NCI-H345 treated with DMSO at 0.1 percent for 48 hours (cell line): ENCODE measurements at regions not wholly inside any gene's neighbourhood (a gene's known extent, or its start where the extent isn't known, plus 50 kb on each side); places are given as distances from the start of the nearest gene placed in this dataset.
"Not testable (repeated sequence)": the region's sequence is repeated elsewhere in the genome, so short reads cannot be mapped to it uniquely, and the experiment has no call there.

Experiments
- DNase-seq: peaks from one replicate; lab custom pipeline; 2025; ENCODE audit not compliant: unreplicated experiment; lab: John Stamatoyannopoulos, UW

DNA sequence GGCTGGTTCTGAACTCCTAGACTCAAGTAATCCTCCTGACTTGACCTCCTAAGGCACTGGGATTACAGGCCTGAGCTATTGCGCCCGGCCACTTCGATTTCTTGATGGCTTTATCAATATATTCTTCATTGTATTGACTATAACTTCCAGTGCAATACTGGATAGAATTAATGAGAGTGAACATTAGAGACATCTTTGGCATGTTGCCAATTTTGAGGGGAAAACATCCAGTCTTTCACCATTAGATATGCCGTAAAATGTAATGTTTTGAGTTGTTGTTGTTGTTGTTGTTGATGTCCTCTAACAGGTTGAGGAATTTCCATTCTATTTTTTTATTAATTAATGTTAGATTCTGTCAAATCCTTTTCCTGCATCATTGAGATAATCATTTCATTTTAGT lies 578.9 kb downstream of the ZWINT start:
- no peak for DNase-seq

DNA sequence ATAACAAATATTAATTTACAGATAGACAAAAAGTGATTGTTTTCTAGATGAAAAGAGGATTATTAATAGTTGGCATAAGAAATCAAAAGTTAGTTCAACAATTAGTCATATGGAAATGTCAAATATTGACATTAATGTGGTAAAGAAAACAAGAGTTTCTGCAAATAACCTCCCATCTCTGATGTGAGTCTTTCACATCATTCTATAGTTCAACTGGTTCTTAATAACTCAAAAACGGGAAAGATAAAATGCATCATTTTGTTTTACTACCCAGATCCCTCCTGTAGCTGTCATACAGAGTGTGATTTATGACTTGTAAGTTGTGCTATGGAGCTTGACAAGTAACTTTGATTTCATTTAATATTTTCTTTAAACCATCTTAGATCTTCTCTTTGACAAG lies 594.8 kb downstream of the ZWINT start:
- no peak for DNase-seq

DNA sequence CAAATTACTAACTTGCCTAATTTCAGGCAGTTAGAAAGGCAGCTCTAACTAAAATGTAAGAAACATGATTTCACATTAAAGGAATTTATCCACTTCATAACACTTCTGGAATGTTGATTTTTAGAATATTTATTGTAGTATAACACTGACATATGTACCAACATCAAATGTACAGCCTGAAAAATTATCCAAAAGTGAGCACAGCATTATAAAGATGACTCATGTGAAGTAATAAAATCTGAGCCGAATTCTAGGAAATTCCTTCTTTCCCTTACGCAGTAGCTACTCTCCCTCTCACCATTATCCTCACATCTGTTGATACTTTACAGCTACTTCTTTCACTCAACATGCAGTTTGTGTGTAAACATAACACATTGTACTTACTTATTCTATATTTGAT lies 610.6 kb downstream of the ZWINT start:
- DNase-seq, result no peak

DNA sequence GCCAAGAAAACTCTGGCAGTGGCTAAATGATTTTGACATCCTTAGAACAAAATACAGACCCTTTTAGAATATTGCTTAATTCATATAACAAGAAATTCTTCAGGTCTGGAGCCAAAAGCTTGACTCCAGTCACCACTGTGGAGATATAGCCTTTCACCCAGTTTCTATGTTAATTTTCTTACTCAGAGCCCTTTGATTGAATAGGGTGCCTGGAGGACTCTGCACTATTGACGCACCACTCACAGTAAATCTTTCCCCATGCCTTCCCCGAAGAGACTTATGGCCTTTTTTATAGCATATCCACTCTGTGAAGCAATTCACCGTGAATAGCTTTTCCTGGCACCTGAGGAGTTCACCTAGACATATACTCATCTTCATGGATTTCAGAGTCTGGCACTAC lies 613.8 kb downstream of the ZWINT start:
- no peak for DNase-seq

DNA sequence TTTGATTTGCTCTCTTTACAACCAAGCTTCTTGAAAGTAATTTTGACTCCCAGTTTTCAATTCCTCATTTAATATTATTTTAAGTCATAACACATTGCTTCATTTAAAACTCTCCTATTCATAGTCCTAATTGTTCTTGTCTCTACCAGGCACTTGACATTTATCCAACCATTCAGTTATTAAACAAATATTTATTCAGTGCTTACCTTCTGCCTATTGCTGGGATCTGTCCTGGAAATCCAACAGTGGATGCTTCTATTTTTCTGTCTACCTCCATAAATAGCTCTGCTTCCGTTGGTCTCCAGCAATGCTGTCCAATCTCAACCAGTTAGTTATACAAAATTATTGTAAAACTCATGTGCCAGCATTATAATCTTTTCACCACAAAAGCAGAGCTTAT lies 615.1 kb downstream of the ZWINT start:
- no peak for DNase-seq

DNA sequence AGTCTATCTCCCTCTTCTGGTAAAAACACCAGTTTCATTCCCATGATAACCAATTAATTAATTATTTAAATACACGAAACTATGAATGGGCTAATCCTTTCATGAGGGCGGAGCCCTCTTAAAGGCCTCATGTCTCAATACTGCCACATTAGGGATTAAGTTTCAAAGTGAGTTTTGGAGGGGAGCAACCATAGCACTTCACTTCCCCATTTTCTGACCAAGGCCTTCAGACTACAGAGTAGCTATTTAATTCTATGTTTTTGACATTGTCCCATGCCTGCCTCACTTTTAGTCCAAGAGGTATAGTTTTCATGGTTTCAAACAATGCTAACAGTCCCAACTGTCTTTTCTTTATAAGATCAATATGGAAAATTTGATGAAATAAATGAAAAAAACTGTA lies 618.6 kb downstream of the ZWINT start:
- no peak for DNase-seq

DNA sequence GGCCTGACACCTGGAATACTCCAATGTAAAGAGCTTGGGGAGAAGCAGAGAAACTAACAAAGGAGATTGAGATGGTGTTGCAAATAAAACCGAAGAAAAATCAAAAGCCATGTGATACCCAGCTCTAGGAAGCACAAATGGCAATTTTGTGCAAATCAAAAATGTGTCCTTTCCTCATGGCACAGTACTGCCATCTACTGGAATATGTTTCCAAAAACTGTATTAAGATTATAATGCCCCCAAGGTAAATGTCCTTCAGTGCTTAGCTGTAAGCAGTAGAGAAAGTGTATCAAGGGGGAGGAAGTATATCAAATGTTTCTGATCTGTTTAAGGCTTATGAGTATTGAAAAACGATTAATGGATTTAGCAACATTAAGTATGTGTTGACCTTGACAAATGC lies 620.3 kb downstream of the ZWINT start:
- not testable (repeated sequence) for DNase-seq

DNA sequence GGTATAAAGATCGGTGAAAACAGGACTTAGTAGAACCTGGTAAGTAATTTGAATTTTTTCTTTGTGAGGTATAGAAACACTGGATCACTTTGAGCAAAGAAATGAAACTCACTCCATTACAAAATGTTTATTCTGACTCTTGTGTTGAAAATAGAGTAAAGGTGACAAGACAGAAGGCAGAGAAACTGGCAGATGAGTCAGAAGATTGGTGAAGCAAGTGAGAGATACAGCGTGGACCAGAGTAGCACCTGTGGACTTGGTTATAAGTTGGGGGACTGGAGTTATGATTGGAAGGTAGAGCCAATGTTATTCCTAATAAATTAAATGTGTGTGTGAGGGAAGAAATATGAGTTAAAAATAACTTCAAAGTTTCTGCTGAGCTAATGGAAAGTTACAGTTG lies 620.9 kb downstream of the ZWINT start:
- DNase-seq, result no peak

DNA sequence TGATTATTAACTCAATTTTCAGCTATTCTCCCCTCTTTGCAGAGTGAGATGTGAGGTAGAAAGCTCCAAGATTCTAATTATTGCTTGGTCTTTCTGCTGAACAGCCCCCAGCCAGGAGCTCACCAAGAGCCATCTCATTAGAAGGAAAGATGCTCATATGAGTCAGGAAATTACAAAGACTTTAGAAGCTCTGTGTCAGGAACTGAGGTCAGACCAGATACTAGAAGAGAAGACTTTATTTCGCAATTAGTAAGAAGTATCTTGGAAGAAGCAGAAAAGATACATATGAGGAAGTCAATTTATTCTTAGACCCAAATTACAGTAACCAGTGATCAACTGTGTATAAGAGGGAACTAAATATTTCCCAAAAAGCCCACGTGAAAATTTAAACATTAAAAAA lies 626.9 kb downstream of the ZWINT start:
- DNase-seq, result no peak

DNA sequence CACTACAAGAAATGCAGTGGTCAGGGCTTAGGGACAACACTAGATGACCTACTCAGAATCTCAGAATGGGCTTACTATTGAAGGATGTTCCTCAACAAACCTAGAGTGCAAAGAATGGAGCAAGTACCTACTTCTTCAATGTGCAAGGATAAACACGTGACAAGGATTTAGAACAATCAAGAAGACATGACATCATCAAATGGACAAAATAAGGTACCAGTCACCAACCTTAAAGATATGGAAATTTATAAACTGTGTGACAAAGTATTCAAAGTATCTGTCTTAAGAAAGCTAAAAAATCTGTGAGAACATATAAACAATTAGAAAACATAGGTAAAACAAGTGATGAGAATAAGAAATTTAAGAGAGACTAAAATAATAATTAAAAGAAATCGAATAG lies 656.1 kb downstream of the ZWINT start:
- no peak for DNase-seq

DNA sequence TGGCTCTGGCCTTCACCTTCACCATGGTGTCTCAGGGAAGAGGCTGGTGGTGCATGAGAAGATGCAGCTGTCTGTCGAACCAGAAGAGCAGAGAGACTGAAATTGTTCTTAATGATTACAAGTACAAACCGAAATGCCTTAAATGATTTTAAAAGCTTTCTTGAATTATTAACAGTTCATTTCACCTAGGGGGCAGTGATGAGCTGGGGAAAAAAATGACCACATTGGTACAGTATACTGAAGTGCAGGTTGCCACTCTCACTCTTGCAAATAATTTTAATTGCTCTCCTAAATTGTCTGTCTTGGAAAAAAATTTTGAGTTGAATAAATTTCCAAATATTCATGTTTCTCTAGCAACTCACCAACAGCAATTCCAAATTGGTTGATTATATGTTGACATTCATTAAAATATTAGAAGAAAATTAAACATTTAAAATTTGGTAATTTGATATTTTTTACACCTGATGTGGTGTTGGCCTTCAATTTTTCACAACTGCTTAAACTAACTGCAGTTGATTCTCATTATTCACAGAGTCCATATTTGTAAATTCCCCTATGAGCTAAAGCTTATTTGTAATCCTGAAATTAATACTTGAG lies 692.6 kb downstream of the ZWINT start:
- no peak for DNase-seq

DNA sequence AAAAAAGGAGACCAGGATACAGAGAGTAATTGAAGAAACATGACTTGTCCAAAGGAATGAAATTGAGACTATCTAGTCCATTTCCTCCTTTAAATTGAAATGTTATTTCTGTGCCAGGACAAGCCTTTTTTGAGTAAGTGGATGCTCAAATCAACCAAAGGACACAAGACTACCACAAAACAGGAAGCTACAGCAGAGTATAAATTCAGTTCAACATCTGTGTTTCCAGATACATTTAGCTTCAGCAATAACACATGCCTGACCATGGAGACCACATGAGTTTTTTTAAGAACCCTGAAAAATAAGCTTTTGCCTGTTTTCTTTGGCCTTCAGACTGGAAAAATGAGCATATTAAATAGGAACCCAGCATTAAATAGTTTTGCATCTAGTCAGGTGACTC lies 707.5 kb downstream of the ZWINT start:
- DNase-seq, result no peak

DNA sequence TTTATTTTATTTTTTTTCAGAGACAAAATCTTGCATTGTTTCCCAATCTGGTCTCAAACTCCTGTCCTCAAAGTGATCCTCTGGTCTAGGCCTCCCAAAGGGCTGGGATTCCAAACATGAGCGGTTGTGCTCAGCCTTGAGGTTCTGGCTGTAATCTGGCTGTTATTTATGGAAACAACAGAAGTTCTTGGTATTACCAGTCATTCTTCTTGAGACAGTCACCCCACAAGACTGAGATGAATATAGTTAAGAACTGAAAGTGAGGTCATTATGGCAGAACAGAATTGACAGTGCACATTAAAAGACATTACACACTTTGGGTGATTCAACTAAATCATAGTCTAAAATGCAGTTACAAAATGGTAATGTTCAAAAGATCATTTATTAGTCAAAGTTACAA lies 719.5 kb downstream of the ZWINT start:
- DNase-seq, result no peak

DNA sequence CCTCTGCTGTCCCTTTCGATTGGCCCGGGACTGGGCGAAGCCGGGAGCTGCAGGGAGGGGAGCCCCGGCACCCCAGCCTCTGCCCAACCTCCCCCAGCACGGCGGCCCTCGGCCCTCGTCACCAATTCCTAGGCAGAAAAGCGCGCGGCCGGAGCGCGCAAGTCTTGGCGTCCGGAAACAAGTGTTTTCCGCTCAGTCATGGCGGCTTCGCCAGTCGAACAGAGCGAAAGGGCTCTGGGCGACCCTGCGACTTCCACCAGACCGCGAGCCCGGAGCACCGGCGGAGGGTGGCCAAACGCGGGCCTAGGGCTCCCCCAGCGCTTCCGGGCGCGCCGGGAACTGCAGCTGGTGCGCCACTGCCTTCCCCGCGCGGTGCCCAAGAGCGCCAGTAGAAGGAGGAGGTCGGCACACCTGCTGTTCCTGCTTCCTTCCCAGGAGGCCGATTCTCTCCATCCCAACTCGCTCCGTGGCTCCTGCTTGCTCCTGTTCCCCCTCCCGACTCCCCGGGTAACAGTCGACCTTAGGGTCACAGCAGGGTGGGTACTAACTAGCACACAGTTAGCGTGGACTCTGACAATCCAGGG lies 729.9 kb downstream of the ZWINT start:
- peak; percentile 52 for DNase-seq

DNA sequence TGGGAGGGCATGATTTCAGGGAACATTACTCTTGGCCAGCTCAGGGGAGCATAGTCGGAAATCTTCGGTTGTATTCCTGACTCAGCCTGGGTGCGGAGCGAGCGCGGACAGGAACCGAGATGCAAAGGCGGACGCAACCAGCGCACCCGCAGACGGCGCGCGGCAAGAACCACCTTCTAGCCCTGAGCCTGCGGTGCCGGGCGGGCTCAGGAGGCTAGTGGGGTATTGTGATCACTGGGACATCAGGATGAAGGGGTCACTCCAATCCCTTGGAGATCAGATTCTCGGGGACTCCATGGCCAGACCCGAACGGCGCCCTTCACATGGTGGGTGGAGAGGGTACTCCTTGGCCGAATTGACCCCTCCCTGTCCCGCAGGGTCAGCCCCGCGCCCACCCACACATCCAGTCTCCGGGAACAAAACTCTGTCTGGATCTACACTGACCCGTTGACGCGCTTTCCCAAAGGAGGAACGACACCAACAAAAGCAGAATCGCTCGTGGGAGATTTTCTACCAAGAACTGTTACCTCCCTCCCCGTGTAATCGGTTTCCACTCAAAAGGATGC lies 730.5 kb downstream of the ZWINT start:
- DNase-seq, result no peak

DNA sequence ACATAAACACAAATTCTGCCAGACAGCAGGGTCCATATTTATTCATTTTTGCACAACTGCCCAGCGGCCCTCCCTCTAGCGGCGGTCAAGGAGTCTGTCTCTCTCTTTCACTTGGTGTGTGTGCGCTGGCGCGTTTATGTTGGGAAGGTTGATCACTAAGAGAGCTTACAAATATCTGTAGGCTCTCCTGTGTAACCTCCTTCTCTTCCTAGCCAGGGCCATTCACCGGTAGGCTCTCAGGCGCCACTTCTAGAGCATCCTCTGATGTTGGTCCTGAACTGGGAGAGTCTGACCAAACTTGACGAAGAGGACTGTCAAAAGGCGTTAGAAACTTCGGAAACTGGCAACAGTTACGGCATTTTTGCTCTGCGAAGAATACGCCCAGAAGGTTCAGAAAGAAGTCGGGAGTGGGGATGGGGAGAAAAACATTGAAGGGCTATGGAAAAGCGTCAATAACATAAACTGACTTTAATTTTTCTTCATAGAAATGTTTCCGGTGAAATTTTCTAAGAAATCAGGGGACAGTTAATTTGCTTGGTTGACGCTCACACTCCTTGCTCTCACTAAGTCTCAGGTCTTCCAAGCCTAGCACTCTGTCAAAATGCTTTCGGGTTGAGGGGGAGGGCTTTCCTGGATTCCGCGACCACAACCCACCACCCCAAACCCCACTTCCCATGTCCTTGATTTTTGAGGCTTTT lies 731.1 kb downstream of the ZWINT start:
- DNase-seq, result no peak

DNA sequence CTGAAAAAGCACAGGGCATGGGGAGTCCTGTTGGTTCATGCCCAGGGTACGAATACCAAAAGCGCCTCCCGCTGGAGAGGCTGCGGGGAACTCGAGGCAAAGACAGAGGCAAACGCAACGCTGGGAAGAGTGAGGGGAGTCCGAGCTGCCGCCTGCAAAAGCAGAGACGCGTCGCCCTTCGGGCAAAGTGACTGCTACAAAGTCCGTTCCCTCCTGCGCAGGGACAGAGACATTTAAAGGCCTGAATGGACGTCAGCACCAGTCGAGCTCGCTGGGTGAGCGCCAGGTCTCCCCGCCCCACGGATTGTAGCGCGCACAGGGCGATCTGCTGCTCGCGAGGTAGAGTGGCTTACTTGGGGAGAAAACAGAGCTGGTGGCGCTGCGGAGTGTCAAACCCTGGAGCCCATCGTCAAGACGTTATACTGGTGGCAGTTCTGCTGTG lies 732.8 kb downstream of the ZWINT start:
- no peak for DNase-seq

DNA sequence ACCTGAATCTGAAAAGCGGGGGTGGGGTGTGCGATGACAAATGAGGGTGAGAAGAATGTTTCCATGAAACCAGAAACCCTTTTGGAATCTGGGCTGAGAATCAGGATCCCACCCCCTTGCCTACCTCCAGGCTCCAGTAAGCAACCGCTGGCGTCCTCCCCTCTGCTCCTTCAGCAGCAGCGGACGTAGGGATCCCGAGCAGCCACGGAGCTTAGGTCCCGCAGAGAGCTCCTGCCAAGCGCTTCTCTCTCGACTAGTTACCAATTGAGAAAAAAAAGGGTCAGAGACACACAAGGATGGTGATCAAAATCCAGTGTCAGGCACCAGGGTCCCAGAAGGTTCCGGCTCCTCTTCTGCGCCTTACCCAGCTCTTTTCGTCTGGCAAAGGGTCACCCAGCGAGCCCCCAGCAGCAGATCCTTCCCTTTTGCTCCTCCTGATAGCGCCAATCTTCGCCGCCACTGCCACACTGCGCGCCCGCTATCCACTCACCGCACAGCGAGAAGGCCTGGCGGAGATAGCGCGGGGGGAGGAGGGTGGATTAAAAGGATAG lies 733.5 kb downstream of the ZWINT start:
- DNase-seq, result no peak

DNA sequence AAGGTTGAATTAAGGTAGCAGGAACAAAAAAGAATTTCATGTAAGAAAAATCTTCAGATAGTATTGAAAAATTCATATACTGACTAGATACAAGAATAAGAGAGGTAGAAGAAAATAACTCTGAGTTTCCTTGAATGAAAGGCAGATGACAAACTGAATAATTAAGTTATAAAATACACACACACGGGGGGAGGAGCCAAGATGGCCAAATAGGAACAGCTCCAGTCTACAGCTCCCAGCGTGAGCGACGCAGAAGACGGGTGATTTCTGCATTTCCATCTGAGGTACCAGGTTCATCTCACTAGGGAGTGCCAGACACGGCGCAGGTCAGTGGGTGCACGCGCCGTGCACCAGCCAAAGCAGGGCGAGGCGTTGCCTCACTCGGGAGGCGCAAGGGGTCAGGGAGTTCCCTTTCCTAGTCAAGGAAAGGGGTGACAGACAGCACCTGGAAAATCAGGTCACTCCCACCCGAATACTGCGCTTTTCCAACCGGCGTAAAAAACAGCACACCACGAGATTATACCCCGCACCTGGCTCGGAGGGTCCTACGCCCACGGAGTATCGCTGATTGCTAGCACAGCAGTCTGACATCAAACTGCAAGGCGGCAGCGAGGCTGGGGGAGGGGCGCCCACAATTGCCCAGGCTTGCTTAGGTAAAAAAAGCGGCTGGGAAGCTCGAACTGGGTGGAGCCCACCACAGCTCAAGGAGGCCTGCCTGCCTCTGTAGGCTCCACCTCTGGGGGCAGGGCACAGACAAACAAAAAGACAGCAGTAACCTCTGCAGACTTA lies 759.2 kb downstream of the ZWINT start:
- peak; percentile 10 for DNase-seq

DNA sequence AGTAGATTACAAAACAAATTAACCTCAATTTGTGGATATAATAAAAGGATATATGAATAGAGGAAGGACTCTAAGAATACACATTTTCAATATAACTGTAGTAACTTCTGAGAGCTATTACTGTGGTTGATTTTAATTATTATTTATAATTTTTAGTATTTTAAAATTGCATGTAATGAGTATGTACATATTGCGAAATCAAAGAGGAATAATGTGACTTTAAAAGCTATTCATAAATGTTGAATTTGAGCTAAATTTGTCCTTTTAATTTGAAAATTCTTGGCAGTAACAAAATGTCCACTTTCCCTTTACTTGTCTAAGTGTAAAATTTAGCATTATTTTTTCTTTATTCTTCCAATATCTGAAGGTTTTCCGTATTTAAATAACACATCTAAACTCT lies 750.6 kb upstream of the PCDH15 start:
- DNase-seq, result no peak

DNA sequence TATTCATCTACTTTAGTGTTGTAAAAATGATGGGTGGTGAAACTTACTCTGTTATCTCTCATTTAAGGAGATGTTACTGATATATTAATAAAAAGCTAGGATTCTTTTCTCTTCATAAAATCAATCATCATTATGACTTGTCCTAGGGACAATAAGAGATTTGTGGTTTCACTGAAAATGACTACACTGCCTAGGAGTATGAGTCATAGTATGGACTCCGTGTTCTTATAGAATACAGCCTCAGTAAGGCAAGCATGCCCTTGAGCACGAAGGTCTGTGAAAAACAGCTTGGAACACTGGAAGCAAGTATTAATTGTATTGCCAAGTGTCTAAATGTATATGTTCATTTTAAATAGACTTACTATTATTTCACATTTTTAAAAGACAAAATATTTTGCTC lies 749.2 kb upstream of the PCDH15 start:
- no peak for DNase-seq
